CD4-positive, alpha-beta T cell treated with Interleukin-6 for 4 hours (primary cell): ENCODE measurements at regions not wholly inside any gene's neighbourhood (a gene's known extent, or its start where the extent isn't known, plus 50 kb on each side); places are given as distances from the start of the nearest gene placed in this dataset.
"Not testable (repeated sequence)": the region's sequence is repeated elsewhere in the genome, so short reads cannot be mapped to it uniquely, and the experiment has no call there.

Source experiments
- DNase-seq: peaks from one replicate; pipeline ENCODE4 v3.0.0-alpha.2; 2020; ENCODE audit warnings: mixed read lengths

- no peak for DNase-seq
Observed at GRCh38 chr13:99695857-99696256, 194.6 kb downstream of the TM9SF2 start.

- DNase-seq: no peak
Observed at GRCh38 chr13:99693852-99694611, 192.8 kb downstream of the TM9SF2 start.

GRCh38 chr13:99693351-99693750, 192.1 kb downstream of the TM9SF2 start:
- no peak for DNase-seq

DNA sequence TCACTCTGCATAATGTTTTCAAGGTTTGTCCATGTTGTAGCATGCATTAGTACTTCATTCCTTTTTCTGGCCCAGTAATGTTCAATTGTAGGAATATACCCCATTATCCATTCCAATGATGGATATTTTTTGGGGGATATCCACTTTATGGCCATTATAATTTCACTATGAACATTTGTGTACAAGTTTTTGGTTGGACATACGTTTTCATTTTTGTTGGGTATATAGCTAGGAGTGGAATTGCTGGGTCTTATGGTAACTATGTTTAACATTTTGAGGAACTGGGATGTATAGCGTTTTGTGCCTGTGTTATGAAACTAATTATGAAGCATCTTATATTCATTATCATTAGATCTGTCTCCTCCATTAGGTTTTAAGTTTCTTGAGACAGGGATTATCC, 191.6 kb downstream of the TM9SF2 start:
- no peak for DNase-seq

GRCh38 chr13:99691552-99691951, 190.3 kb downstream of the TM9SF2 start:
- DNase-seq: no peak

DNA sequence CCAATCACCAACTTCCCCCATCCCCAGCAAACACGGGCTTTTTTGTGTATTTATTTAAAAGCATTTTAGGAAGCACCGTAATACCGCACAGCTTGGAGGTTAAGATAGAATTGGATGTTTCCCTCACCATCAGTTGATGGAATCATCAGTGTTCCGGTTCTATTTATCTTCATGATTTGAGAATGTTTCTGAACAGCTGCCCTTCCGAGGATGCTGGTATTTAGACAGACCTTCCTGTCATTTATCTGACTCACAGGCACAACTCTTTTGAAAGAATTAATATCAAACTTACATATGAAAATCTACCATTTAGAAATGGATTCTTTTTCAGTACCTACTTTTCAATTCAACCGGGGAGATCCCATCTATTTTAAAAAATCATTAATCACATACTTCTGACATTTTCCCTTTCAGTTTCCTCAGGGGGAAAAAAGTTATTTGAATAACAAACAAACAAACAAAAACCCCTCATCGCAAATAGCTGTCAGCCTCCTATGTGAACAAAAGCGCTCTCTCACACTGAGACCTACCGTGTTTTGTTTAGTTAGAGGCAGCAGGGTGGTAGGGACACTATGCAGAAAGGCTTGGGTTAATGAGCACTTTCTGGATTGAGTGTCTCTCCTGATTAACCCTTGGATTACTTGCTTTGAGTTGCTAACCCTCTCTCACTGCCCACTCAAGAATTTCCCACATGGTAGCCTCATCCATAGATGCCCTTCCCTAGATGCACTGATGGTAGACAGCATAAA, 189.3 kb downstream of the TM9SF2 start:
- DNase-seq: no peak

DNA sequence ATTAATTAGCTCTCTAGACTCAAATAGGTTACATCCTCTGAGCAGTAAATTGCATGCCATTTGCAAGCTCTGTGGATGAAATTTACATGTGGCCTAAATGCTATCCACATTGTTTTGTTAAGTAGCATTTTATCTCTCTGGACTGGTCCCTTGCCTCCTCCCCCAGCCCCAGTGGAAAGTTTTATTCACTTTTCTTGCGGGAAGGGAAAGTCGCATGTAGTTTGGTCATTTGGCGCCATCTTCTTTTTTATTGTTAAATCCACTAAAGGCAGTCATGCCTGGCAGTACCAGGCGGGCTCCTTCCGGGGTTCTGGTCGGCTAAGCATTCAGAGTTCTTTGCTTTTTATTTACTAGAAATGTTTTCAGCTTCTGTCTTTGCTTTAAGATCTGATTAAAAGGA, 188.7 kb downstream of the TM9SF2 start:
- DNase-seq: no peak

DNA sequence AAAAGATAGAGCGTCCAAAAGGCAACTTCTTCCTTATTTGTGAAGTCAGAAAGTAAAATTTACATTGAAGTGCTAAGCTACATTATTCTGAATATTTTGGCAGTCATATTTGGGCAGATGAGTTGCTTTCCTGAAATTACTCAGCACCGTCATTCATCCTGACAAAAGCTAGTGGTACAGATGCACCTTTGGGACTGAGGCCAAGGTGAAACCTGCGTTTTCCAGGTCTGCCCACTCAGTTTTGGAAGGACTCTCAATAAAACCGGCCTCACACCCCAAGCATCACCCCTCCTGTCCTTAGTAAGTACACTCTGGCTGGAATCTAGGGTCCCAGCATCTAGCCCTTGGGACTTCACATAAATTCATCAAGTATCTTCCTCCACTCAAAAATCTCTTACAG, 187.5 kb downstream of the TM9SF2 start:
- no peak for DNase-seq

DNA sequence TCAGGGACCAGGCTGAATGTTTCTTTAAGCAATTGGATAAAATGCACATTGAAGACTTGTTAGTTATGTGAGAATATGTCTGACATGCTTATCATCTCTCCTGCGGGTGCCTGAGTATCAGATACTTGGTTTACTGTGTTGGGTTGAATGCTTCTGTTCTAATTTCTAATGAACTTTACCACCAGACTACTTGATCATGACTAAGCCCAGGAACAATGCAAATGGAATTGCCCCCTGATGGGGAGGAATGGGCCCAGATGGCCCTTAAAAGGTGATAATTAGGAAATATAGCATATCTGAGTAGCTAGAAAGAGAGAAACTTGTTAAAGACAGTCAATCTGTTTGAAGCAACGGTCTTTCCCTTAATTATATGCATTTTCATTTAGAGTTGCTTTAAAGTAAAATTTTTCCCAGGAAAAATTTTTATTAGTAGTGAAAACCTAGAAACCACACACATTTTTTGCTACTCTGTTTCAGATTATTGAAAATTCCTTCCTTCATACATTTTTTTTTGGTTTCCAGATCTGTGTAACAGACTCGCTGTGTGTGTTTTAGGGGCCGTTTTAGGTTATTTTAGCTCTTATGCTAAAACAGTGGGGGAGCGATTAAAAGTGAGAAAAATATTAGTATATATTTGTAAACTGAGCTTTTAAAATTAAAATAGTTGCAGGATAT, 186.6 kb downstream of the TM9SF2 start:
- no peak for DNase-seq

- DNase-seq: no peak
Observed at GRCh38 chr13:99686944-99687411, 185.7 kb downstream of the TM9SF2 start.

GRCh38 chr13:99686157-99686572, 184.9 kb downstream of the TM9SF2 start:
- no peak for DNase-seq

DNA sequence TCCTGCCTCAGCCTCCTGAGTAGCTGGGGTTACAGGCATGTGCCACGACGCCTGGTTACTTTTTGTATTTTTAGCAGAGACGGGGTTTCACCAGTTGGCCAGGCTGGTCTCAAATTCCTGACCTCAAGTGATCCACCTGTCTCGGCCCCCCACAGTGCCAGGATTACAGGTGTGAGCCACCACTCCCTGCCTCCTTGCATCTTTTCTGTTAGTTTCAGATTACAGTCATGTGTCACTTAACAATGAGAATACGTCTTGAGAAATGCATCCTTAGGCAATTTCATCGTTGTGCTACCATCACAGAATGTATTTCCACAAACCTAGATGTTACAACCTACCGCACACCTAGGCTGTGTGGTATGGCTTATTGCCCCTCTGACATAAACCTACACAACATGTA, 180.4 kb downstream of the TM9SF2 start:
- DNase-seq: no peak

- DNase-seq: no peak
Observed at GRCh38 chr13:99677116-99677951, 176.1 kb downstream of the TM9SF2 start.

DNA sequence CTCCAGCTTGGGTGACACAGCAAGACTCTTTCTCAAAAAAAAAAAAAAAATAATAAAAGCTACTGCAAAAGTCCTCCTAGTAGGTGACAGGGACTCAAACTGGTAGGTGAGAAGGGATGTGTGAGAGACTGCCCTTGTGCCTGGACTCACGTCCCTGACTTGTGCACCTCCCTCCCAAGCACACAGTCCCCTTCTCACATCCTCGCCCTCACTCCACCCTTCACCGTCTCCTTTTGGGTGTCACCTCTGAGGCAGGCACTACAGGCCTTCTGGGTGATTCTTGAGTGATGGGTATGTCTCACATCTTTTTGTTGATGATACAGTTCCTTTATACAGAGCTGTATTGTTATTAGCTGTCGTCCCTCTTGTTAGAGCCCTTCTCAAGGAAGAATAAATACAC, 170.5 kb downstream of the TM9SF2 start:
- DNase-seq: no peak

DNA sequence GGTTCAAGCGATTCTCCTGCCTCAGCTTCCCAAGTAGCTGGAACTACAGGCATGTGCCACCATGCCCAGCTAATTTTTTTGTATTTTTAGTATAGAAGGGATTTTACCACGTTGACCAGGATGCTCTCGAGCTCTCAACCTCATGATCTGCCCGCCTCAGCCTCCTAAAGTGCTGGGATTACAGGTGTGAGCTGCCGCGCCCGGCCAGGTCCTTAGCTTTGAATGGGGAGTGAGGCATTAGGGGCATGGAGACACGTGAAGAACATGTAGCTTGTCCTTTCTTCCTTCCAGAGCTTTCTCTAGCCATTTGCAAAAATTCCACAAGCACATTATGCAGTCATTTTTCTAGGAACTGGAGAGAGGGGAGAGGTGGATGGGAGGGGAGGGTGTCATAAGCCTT, 167.8 kb downstream of the TM9SF2 start:
- not testable (repeated sequence) for DNase-seq

- DNase-seq: no peak
Observed at GRCh38 chr13:99666146-99666805, 165.0 kb downstream of the TM9SF2 start.

- no peak for DNase-seq
Observed at GRCh38 chr13:99665711-99666110, 164.4 kb downstream of the TM9SF2 start.

DNA sequence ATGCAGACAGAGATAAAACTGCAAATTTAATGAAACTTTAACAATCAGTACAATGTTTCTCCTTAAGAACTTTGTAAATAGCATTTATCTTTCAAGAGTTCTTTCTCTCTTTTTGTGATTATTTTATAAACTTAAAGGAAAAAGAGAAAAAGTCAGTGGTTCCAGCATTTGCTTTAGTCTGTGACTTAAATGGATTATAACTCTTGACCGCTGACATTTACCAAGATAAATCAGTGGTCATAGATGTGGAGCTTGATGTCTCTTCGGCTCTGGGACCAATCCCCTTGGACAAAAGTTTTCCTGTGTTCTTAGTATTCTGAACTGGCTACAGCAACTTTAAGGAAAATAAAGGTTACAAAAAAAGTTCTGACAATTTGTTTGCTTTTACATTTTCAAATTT, 162.6 kb downstream of the TM9SF2 start:
- DNase-seq: no peak

DNA sequence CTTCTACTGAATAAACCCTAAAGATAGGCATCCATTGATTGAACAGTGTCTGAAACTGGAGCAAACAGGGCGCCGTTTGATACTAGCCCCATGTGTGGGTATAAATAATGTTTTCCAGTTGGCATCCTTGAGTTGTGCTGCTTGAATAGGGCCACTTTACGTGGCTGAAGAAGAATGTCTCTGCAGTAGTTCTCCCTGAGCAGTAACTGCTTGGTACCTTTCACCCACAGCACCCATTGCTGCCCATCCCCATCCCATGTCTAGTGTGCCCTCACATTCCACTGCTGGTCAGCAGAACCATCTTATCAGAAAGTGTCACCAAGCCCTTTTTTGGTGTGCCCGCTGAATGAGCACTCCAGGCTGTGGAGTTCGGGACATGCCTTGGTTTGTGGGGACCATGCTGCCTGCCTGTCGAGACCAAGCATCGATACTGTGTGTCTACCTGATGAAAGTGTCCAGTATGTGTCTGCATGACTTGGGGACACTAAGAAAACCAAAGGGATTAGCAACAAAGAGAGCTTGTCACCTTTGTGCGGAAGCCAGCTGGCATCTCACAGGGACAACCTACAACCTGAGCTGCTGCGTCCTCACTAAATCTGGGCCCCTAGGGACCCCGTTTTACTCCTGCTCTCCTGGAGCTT, 162.0 kb downstream of the TM9SF2 start:
- no peak for DNase-seq

DNA sequence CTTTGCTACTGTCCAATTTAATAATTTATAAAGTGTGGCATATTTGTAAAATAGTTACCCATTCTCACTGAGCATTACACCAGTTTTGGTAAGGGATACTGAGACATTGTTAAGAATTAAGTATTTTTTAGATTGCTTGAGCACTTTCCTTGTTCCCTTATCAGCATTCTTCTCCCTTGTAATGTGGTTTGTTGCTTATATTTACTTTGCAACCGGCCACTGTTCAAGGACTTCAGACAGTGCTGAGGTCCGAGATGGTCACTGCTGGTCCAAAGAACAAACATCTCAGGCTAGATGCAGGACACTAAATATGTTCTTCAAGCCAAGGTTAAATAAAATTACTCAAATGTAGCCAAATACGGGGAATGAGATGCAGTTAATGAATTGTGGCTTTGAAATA, 161.4 kb downstream of the TM9SF2 start:
- no peak for DNase-seq

- no peak for DNase-seq
Observed at GRCh38 chr13:99661791-99662190, 160.5 kb downstream of the TM9SF2 start.
